Smooth muscle cell (in vitro differentiated cells): ENCODE measurements at regions not wholly inside any gene's neighbourhood (a gene's known extent, or its start where the extent isn't known, plus 50 kb on each side); places are given as distances from the start of the nearest gene placed in this dataset.

Experiments used
- DNase-seq: peaks from one replicate; lab custom pipeline; 2025; ENCODE audit not compliant: unreplicated experiment; lab: John Stamatoyannopoulos, UW
- H2AFZ ChIP-seq: fragments of 200-600 bp; sonication (generic); 2 replicates; pipeline ENCODE4 v1.6.0; 2016; ENCODE audit warnings: antibody characterized with exemption, low read depth, mild to moderate bottlenecking
- H3F3A ChIP-seq: fragments of 200-600 bp; sonication (generic); 2 replicates; pipeline ENCODE4 v1.6.0; 2017; ENCODE audit warnings: antibody characterized with exemption, low read depth
- H3K27ac ChIP-seq: fragments of 200-600 bp; sonication (generic); 2 replicates; pipeline ENCODE4 v1.5.1; 2016; ENCODE audit warnings: low read depth, mild to moderate bottlenecking
- H3K27me3 ChIP-seq: fragments of 200-600 bp; sonication (generic); 2 replicates; pipeline ENCODE4 v1.6.1; 2016; ENCODE audit warnings: low read depth, mild to moderate bottlenecking
- H3K36me3 ChIP-seq: fragments of 200-600 bp; sonication (generic); 2 replicates; pipeline ENCODE4 v1.5.1; 2016; ENCODE audit warnings: low read depth
- H3K4me1 ChIP-seq: fragments of 200-600 bp; sonication (generic); 2 replicates; pipeline ENCODE4 v1.5.1; 2016; ENCODE audit warnings: low read depth
- H3K4me2 ChIP-seq: fragments of 200-600 bp; sonication (generic); 2 replicates; pipeline ENCODE4 v1.6.0; 2016; ENCODE audit warnings: mild to moderate bottlenecking
- H3K4me3 ChIP-seq: fragments of 200-600 bp; sonication (generic); 2 replicates; pipeline ENCODE4 v1.5.1; 2016; ENCODE audit warnings: mild to moderate bottlenecking
- H3K79me2 ChIP-seq: fragments of 200-600 bp; sonication (generic); 2 replicates; pipeline ENCODE4 v1.6.0; 2016; ENCODE audit warnings: low read depth, mild to moderate bottlenecking
- H3K9ac ChIP-seq: fragments of 200-600 bp; sonication (generic); 2 replicates; pipeline ENCODE4 v1.6.0; 2016; ENCODE audit warnings: low read depth
- H3K9me3 ChIP-seq: fragments of 200-600 bp; sonication (generic); replicated peaks from 2 replicates; pipeline ENCODE4 v1.5.1; 2016; ENCODE audit warnings: low read depth
- H4K20me1 ChIP-seq: fragments of 200-600 bp; sonication (generic); 2 replicates; pipeline ENCODE4 v1.6.0; 2016; ENCODE audit warnings: low read depth
- whole genome bisulfite sequencing: methylation state at CpG from one replicate; pipeline ENCODE4 v1.1.7; 2016; ENCODE audit warnings: low lambda C conversion rate; 5-methylcytosine and 5-hydroxymethylcytosine counted together
- TF ChIP-seq, protein P1 (sequence below): fragments of 200-600 bp; sonication (generic); IDR thresholded peaks from 2 replicates; pipeline ENCODE4 v1.5.1; 2017; ENCODE audit warnings: borderline replicate concordance, mild to moderate bottlenecking, antibody characterized with exemption; ENCODE audit not compliant: insufficient read depth, poor library complexity, severe bottlenecking

DNA sequence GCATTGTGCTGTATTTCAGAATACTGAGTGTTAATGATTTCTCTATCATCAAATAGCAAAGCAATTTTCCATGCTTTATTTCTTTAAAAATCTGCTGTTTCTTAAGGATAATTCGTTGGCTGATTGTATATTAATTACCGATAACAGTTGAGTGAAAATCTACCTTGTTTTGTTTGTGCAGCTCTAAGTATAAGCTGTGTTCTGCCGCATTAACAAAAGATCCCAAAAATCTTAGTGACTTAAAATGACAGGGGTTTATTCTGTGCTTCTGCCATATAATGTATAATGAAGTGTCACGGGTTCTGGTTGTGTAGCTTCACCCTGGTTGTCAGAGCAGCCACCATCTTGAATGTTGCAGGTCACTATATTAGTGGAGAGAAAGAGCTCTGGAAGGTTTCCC, 196.1 kb downstream of the ACTR3 start:
- Histone ChIP-seq H3K79me2 (no peaks in the 10 kb centered on the region), H3K36me3 (no peaks in the 10 kb centered on the region), H3K4me2 (no peak overlapping the region), H2AFZ (no peak overlapping the region), H4K20me1 (no peaks in the 10 kb centered on the region), H3K9ac (no peak overlapping the region), H3K9me3 (no peaks in the 10 kb centered on the region), H3K4me1 (no peaks in the 10 kb centered on the region), H3K27ac (no peak overlapping the region), H3K27me3 (no peaks in the 10 kb centered on the region), H3K4me3 (no peak overlapping the region), H3F3A (peaks cover 13% of the 10 kb centered on the region)
- TF ChIP-seq, protein P1, sequence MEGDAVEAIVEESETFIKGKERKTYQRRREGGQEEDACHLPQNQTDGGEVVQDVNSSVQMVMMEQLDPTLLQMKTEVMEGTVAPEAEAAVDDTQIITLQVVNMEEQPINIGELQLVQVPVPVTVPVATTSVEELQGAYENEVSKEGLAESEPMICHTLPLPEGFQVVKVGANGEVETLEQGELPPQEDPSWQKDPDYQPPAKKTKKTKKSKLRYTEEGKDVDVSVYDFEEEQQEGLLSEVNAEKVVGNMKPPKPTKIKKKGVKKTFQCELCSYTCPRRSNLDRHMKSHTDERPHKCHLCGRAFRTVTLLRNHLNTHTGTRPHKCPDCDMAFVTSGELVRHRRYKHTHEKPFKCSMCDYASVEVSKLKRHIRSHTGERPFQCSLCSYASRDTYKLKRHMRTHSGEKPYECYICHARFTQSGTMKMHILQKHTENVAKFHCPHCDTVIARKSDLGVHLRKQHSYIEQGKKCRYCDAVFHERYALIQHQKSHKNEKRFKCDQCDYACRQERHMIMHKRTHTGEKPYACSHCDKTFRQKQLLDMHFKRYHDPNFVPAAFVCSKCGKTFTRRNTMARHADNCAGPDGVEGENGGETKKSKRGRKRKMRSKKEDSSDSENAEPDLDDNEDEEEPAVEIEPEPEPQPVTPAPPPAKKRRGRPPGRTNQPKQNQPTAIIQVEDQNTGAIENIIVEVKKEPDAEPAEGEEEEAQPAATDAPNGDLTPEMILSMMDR, result no peak
- DNase-seq, result no peak
- 89% methylated on average over 4 of the region's 4 CpGs for WGBS

DNA sequence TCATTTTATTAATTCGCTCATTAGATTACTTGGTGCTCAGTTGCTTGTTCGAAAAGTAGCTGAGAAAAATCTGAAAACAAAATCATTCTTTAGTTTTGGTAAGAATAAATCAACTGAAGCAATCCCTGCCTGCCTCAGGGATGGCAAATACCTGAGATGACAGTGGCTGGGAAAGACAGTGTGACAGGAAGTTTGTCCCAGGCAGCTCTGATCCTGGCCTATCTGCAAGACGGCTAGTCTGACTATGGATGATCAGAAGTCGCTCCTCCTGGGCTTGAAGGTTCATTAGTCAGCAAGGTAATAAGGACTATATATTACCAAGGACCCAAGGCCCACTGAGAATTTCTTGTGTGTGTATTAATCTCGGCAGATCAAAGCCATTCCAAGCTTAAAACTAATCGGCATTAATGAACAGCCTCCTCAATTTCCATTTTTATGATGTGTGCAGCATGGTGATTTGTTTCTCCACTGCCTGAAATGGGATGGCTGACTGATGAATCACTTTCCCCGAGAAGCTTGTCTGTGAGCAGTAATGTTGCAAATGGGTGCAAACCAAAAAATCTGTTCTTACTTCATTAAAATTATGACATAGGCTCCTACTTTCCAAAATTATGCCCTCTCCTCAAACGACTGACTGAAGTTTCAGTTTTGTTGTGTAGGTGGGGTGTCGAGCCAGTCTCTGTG, 199.9 kb downstream of the ACTR3 start:
- Histone ChIP-seq H3F3A (peaks cover 5% of the 10 kb centered on the region), H2AFZ (peak overlapping the region; percentile 69), H3K9ac (no peak overlapping the region), H3K36me3 (no peaks in the 10 kb centered on the region), H3K27me3 (no peaks in the 10 kb centered on the region), H4K20me1 (no peaks in the 10 kb centered on the region), H3K4me1 (no peaks in the 10 kb centered on the region), H3K79me2 (no peaks in the 10 kb centered on the region), H3K4me2 (peak overlapping the region; percentile 75), H3K27ac (peak overlapping the region; percentile 37), H3K4me3 (no peak overlapping the region), H3K9me3 (no peaks in the 10 kb centered on the region)
- WGBS, result 35% methylated on average over 9 of the region's 9 CpGs
- TF ChIP-seq, protein P1, result no peak
- DNase-seq, result no peak

DNA sequence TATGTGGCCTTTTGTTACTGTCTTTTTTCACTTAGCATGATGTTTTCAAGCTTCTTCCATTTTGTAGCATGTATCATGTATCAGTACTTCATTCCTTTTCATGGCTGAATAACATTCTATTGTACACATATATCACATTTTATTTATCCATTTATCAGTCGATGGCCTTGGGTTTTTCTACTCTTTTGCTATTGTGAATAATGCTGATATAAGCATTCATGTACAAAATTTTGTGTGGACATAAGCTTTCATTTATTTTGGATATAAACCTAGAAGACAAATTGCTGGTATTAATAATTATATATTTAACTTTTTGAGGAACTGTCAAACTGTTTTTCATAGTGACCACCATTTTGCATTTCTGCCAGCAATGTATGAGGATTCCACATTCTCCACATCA, 201.1 kb downstream of the ACTR3 start:
- Histone ChIP-seq H2AFZ (no peak overlapping the region), H3K9me3 (no peaks in the 10 kb centered on the region), H3K36me3 (no peaks in the 10 kb centered on the region), H3K27ac (no peak overlapping the region), H3F3A (peaks cover 5% of the 10 kb centered on the region), H4K20me1 (no peaks in the 10 kb centered on the region), H3K4me2 (no peak overlapping the region), H3K4me1 (no peaks in the 10 kb centered on the region), H3K79me2 (no peaks in the 10 kb centered on the region), H3K27me3 (no peaks in the 10 kb centered on the region), H3K9ac (no peak overlapping the region), H3K4me3 (no peak overlapping the region)
- 97% methylated on average over 1 of the region's 1 CpG for WGBS
- DNase-seq, result no peak
- TF ChIP-seq, protein P1, result no peak

DNA sequence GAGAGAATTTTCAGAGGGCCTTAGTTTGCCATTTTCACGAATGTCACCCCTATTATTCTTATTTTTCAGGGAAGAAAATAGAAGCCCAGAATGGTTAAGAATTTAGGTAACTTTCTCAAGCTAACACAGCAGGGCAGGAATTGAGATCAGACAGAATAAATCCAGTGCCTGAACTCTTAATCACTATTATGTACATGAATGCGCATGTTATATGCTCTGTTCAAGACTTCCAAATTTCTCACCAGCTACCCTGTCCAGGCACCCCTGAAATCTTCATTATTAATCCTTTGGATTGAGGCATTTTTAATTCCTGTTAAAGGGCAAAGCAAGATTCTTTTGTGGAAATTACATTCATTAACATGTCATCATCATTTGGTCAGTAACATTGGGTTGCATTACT, 218.4 kb downstream of the ACTR3 start:
- Histone ChIP-seq H3K27me3 (no peaks in the 10 kb centered on the region), H3K4me2 (no peak overlapping the region), H2AFZ (no peak overlapping the region), H3K4me3 (no peak overlapping the region), H3K9me3 (peaks cover 16% of the 10 kb centered on the region), H4K20me1 (no peaks in the 10 kb centered on the region), H3K36me3 (no peaks in the 10 kb centered on the region), H3K79me2 (no peaks in the 10 kb centered on the region), H3F3A (no peaks in the 10 kb centered on the region), H3K9ac (no peak overlapping the region), H3K4me1 (no peaks in the 10 kb centered on the region), H3K27ac (no peak overlapping the region)
- TF ChIP-seq, protein P1, result no peak
- DNase-seq, result no peak
- WGBS, result 87% methylated on average over 2 of the region's 2 CpGs
